ENCODE measurements at regions not wholly inside any gene's neighbourhood (a gene's known extent, or its start where the extent isn't known, plus 50 kb on each side); places are given as distances from the start of the nearest gene placed in this dataset.

GRCh38 chr19:31554360-31554759 lies 205.1 kb upstream of the TSHZ3 start:
- DNase-seq (ENCODE audit: low read depth in 2 of 3, low spot score in 1 of 3): no peak

GRCh38 chr19:31555634-31556215 lies 206.5 kb upstream of the TSHZ3 start:
- no peak for DNase-seq (ENCODE audit: low read depth in 2 of 3, low spot score in 1 of 3)

- no peak for DNase-seq (ENCODE audit: low read depth in 2 of 3, low spot score in 1 of 3)
Measured at GRCh38 chr19:31559494-31559893, 210.3 kb upstream of the TSHZ3 start.

- no peak for DNase-seq (ENCODE audit: low read depth in 2 of 3, low spot score in 1 of 3)
Measured at GRCh38 chr19:31560086-31561060, 211.1 kb upstream of the TSHZ3 start.

GRCh38 chr19:31562966-31563612 lies 213.9 kb upstream of the TSHZ3 start:
- DNase-seq (ENCODE audit: low read depth in 2 of 3, low spot score in 1 of 3): no peak

- DNase-seq (ENCODE audit: low read depth in 2 of 3, low spot score in 1 of 3): no peak
Measured at GRCh38 chr19:31567776-31568175, 218.5 kb upstream of the TSHZ3 start.

GRCh38 chr19:31568724-31569123 lies 219.5 kb upstream of the TSHZ3 start:
- no peak for DNase-seq (ENCODE audit: low read depth in 2 of 3, low spot score in 1 of 3)

- no peak for DNase-seq (ENCODE audit: low read depth in 2 of 3, low spot score in 1 of 3)
Measured at GRCh38 chr19:31570718-31571117, 221.5 kb upstream of the TSHZ3 start.

- DNase-seq (ENCODE audit: low read depth in 2 of 3, low spot score in 1 of 3): no peak
Measured at GRCh38 chr19:31572102-31572975, 223.1 kb upstream of the TSHZ3 start.

- no peak for DNase-seq (ENCODE audit: low read depth in 2 of 3, low spot score in 1 of 3)
Measured at GRCh38 chr19:31572976-31573298, 223.7 kb upstream of the TSHZ3 start.

GRCh38 chr19:31574251-31574973 lies 225.2 kb upstream of the TSHZ3 start:
- no peak for DNase-seq (ENCODE audit: low read depth in 2 of 3, low spot score in 1 of 3)

GRCh38 chr19:31575846-31576335 lies 226.7 kb upstream of the TSHZ3 start:
- no peak for DNase-seq (ENCODE audit: low read depth in 2 of 3, low spot score in 1 of 3)

GRCh38 chr19:31578326-31578725 lies 229.1 kb upstream of the TSHZ3 start:
- no peak for DNase-seq (ENCODE audit: low read depth in 2 of 3, low spot score in 1 of 3)

GRCh38 chr19:31583148-31583547 lies 233.9 kb upstream of the TSHZ3 start:
- DNase-seq (ENCODE audit: low read depth in 2 of 3, low spot score in 1 of 3): no peak

- no peak for DNase-seq (ENCODE audit: low read depth in 2 of 3, low spot score in 1 of 3)
Measured at GRCh38 chr19:31586282-31586681, 237.0 kb upstream of the TSHZ3 start.

- no peak for DNase-seq (ENCODE audit: low read depth in 2 of 3, low spot score in 1 of 3)
Measured at GRCh38 chr19:31589109-31589508, 239.9 kb upstream of the TSHZ3 start.

GRCh38 chr19:31591258-31591657 lies 242.0 kb upstream of the TSHZ3 start:
- DNase-seq (ENCODE audit: low read depth in 2 of 3, low spot score in 1 of 3): no peak

- no peak for DNase-seq (ENCODE audit: low read depth in 2 of 3, low spot score in 1 of 3)
Measured at GRCh38 chr19:31592456-31592855, 243.2 kb upstream of the TSHZ3 start.

GRCh38 chr19:31594701-31595100 lies 245.5 kb upstream of the TSHZ3 start:
- DNase-seq (ENCODE audit: low read depth in 2 of 3, low spot score in 1 of 3): no peak

- no peak for DNase-seq (ENCODE audit: low read depth in 2 of 3, low spot score in 1 of 3)
Measured at GRCh38 chr19:31595521-31595920, 246.3 kb upstream of the TSHZ3 start.

All from stimulated activated CD4-positive, alpha-beta T cell treated with anti-CD3 and anti-CD28 coated beads, Interleukin-12 subunit alpha, Interleukin-12 subunit beta, amount 100 ng/mL, for 48 hours (primary cell).